GM21825 (cell line): ENCODE measurements at regions not wholly inside any gene's neighbourhood (a gene's known extent, or its start where the extent isn't known, plus 50 kb on each side); places are given as distances from the start of the nearest gene placed in this dataset.

Experiments used
- ATAC-seq: cut with Tn5 transposase; IDR thresholded peaks from one replicate; pipeline ENCODE4 v1.9.1; 2021; ENCODE audit warnings: mild to moderate bottlenecking, moderate library complexity; ENCODE audit not compliant: unreplicated experiment

- no peak for ATAC-seq
Observed at GRCh38 chr12:89117448-89118034, 234.8 kb downstream of the DUSP6 start.

GRCh38 chr12:89111964-89112363, 240.3 kb downstream of the DUSP6 start:
- no peak for ATAC-seq

GRCh38 chr12:89108265-89108664, 244.0 kb downstream of the DUSP6 start:
- no peak for ATAC-seq

- no peak for ATAC-seq
Observed at GRCh38 chr12:89106950-89107349, 245.4 kb downstream of the DUSP6 start.

GRCh38 chr12:89105243-89105642, 247.1 kb downstream of the DUSP6 start:
- no peak for ATAC-seq

- ATAC-seq = no peak
Observed at GRCh38 chr12:89103831-89104230, 248.5 kb downstream of the DUSP6 start.

GRCh38 chr12:89101440-89101839, 250.9 kb downstream of the DUSP6 start:
- no peak for ATAC-seq

- no peak for ATAC-seq
Observed at GRCh38 chr12:89098441-89099112, 253.7 kb downstream of the DUSP6 start.

GRCh38 chr12:89092297-89092696, 260.0 kb downstream of the DUSP6 start:
- ATAC-seq = no peak

GRCh38 chr12:89091293-89091841, 260.9 kb downstream of the DUSP6 start:
- ATAC-seq = no peak

GRCh38 chr12:89089264-89089663, 263.0 kb downstream of the DUSP6 start:
- ATAC-seq = no peak

- ATAC-seq = no peak
Observed at GRCh38 chr12:89087876-89088275, 264.4 kb downstream of the DUSP6 start.

- no peak for ATAC-seq
Observed at GRCh38 chr12:89087149-89087825, 265.0 kb downstream of the DUSP6 start.

- ATAC-seq = no peak
Observed at GRCh38 chr12:89085421-89085820, 266.9 kb downstream of the DUSP6 start.

GRCh38 chr12:89084751-89085150, 267.6 kb downstream of the DUSP6 start:
- ATAC-seq = no peak

- no peak for ATAC-seq
Observed at GRCh38 chr12:89083491-89083890, 268.8 kb downstream of the DUSP6 start.

GRCh38 chr12:89082370-89082753, 269.9 kb downstream of the DUSP6 start:
- ATAC-seq = no peak

- ATAC-seq = no peak
Observed at GRCh38 chr12:89081719-89082369, 270.5 kb downstream of the DUSP6 start.

- ATAC-seq = no peak
Observed at GRCh38 chr12:89080793-89081465, 271.4 kb downstream of the DUSP6 start.

GRCh38 chr12:89075880-89076540, 276.3 kb downstream of the DUSP6 start:
- no peak for ATAC-seq
